ENCODE measurements at regions not wholly inside any gene's neighbourhood (a gene's known extent, or its start where the extent isn't known, plus 50 kb on each side); places are given as distances from the start of the nearest gene placed in this dataset.

DNA sequence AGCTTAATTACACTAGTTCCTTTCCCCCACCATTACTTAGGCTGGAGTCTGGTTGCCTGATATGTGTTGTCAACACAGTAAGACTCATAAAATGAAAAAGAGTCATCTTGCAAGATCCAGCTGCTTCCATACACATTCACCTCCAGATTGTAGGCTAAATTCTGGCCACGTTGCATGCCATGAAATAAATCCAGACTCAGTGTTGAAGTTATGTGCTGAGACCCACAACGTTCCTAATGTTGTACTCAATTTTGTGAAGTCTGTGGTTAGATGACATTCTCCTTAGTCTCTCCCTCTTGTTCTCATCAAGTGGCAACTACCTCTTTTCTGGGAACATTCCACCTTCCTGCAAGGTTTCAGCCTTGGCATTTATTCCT lies 212.3 kb downstream of the LMBRD1 start:
- Histone ChIP-seq H3K27ac (ENCODE audit: low read depth, low read length) (no peak overlapping the region), H3K27me3 (ENCODE audit: control insufficient read depth, insufficient read depth, low read length) (no peaks in the 10 kb centered on the region), H3K9me3 (ENCODE audit: control insufficient read depth, insufficient read depth, low read length) (no peaks in the 10 kb centered on the region), H3K4me3 (ENCODE audit: low read depth, low read length) (no peak overlapping the region)
- TF ChIP-seq, protein P1, sequence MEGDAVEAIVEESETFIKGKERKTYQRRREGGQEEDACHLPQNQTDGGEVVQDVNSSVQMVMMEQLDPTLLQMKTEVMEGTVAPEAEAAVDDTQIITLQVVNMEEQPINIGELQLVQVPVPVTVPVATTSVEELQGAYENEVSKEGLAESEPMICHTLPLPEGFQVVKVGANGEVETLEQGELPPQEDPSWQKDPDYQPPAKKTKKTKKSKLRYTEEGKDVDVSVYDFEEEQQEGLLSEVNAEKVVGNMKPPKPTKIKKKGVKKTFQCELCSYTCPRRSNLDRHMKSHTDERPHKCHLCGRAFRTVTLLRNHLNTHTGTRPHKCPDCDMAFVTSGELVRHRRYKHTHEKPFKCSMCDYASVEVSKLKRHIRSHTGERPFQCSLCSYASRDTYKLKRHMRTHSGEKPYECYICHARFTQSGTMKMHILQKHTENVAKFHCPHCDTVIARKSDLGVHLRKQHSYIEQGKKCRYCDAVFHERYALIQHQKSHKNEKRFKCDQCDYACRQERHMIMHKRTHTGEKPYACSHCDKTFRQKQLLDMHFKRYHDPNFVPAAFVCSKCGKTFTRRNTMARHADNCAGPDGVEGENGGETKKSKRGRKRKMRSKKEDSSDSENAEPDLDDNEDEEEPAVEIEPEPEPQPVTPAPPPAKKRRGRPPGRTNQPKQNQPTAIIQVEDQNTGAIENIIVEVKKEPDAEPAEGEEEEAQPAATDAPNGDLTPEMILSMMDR (IDR thresholded peaks at IDR 0.05; ENCODE audit: low read depth, low read length): no peak
- DNase-seq (ENCODE audit: low read depth, low spot score): no peak
- ChIA-PET CTCF (interaction anchor here (1.3 kb wide), 1 partner anchor 9 kb away, joined by 3 read pairs; no protein-coding TSS in a partner anchor), POLR2A (no interaction called here)

DNA sequence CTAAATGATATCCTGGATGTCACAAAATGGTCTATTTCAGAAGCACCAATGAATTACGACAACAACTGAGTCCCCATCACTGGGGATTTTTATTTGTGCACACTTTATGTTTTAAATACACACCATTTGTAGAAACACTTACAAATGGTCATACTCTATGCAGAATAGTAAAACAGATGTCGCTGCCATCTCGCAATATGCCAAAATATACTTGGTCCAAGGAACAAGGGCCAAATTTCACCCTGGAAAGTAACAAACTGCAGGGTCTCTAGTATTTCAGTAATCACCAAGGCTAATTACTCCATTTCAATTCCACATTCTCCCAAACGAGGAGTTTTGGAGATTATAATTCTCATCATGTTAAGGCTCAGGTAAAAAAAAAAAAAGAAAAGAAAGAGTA lies 215.2 kb downstream of the LMBRD1 start:
- H3K27me3 ChIP-seq (ENCODE audit: control insufficient read depth, insufficient read depth, low read length): no peaks in the 10 kb centered on the region
- H3K27ac ChIP-seq (ENCODE audit: low read depth, low read length): no peak overlapping the region
- CTCF ChIA-PET: no interaction called here
- H3K9me3 ChIP-seq (ENCODE audit: control insufficient read depth, insufficient read depth, low read length): no peaks in the 10 kb centered on the region
- TF ChIP-seq, protein P1 (IDR thresholded peaks at IDR 0.05; ENCODE audit: low read depth, low read length): no peak
- no peak for DNase-seq (ENCODE audit: low read depth, low spot score)
- H3K4me3 ChIP-seq (ENCODE audit: low read depth, low read length): no peak overlapping the region
- POLR2A ChIA-PET: no interaction called here

DNA sequence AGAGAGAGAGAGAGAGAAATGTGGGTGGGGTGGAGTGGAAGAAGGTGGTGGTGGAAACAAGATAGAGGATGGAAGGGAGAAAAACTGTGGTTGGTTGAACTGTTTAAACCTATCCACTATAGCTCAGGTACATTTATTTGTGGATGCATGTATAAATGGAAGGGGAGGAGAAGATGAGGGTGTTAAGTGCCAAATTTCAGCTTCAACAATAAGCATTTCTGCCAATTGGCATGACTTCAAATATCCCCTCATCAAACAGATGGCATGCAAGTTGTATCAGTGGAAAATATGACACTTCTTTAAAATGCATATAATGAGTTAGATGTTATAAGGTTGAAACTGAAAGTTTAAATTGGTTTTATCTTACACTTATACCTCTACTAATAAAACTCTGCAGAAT lies 216.1 kb downstream of the LMBRD1 start:
- TF ChIP-seq, protein P1 (IDR thresholded peaks at IDR 0.05; ENCODE audit: low read depth, low read length): no peak
- no peak for DNase-seq (ENCODE audit: low read depth, low spot score)
- ChIA-PET CTCF (no interaction called here), POLR2A (no interaction called here)
- Histone ChIP-seq H3K4me3 (ENCODE audit: low read depth, low read length) (no peak overlapping the region), H3K9me3 (ENCODE audit: control insufficient read depth, insufficient read depth, low read length) (no peaks in the 10 kb centered on the region), H3K27ac (ENCODE audit: low read depth, low read length) (no peak overlapping the region), H3K27me3 (ENCODE audit: control insufficient read depth, insufficient read depth, low read length) (no peaks in the 10 kb centered on the region)

DNA sequence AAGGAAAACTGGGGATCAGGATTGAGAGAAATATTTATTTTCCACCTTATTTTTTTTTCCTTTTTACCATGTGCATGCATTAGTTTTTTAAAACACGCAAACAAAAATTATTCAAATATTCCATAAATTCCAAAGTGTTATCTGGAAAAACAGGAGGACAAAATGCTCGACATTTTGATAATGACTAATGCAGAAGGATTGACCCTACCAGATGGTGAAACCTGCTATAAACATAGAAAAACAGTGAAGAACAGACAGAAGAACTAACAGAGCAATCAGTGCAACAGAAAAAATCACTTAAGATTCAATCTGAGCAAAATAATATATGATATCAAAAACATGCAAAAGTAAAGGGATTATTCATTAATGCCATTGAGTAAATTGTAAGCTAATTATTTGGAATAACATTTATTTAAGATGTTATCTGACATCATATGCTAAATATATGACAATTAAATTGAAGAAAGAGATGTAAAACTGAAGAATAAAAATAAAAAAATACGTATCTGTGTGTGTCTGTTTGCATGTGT lies 218.4 kb downstream of the LMBRD1 start:
- H3K4me3 ChIP-seq (ENCODE audit: low read depth, low read length): no peak overlapping the region
- POLR2A ChIA-PET: no interaction called here
- H3K27me3 ChIP-seq (ENCODE audit: control insufficient read depth, insufficient read depth, low read length): no peaks in the 10 kb centered on the region
- TF ChIP-seq, protein P1 (IDR thresholded peaks at IDR 0.05; ENCODE audit: low read depth, low read length): no peak
- no peak overlapping the region for H3K27ac ChIP-seq (ENCODE audit: low read depth, low read length)
- CTCF ChIA-PET: no interaction called here
- DNase-seq (ENCODE audit: low read depth, low spot score): no peak
- no peaks in the 10 kb centered on the region for H3K9me3 ChIP-seq (ENCODE audit: control insufficient read depth, insufficient read depth, low read length)

DNA sequence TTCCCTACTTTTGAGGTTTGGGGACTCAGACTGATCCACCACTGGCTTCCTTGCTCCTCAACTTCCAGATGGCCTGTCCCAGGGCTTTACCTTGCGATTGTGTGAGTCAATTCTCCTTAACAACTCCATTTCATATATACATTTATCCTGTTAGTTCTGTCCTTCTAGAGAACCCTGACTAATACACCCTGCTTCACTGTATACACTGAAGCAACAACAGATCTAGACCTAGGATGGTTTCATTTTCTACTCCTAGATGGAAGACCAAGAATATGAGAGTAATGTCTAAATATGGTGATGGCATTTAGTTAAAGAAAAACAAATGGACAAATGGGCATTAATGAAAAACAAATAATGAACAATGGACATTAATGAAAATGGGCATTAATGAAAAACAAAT lies 225.6 kb downstream of the LMBRD1 start:
- DNase-seq (ENCODE audit: low read depth, low spot score): no peak
- CTCF ChIA-PET: no interaction called here
- Histone ChIP-seq H3K4me3 (ENCODE audit: low read depth, low read length) (no peak overlapping the region), H3K27me3 (ENCODE audit: control insufficient read depth, insufficient read depth, low read length) (no peaks in the 10 kb centered on the region), H3K9me3 (ENCODE audit: control insufficient read depth, insufficient read depth, low read length) (no peaks in the 10 kb centered on the region; the same call in 1 of the 2 replicates), H3K27ac (ENCODE audit: low read depth, low read length) (no peak overlapping the region)
- POLR2A ChIA-PET: no interaction called here
- TF ChIP-seq, protein P1 (IDR thresholded peaks at IDR 0.05; ENCODE audit: low read depth, low read length): no peak
